ENCODE measurements at regions not wholly inside any gene's neighbourhood (a gene's known extent, or its start where the extent isn't known, plus 50 kb on each side); places are given as distances from the start of the nearest gene placed in this dataset.

DNA sequence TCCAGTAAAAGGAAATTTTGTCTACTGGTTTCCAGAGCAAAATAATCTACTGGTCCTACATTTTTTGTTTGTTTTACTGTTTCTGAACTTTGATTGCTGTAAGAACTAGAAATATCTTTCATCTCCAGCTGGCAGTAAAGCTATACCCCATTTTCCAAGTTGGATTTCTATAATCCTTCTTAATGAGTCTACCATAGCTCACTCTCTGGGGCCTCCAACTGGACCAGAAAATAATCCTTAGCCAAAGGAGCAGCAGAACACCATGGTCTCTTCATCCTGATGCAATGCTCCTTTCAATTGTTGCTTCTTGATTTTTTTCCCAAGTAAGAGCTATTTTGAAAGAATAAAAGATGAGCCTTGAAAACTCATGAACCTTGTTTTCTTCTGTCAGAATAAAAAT, 110.0 kb upstream of the COL11A1 start:
- Histone ChIP-seq H2AFZ (no peak overlapping the region), H4K20me1 (replicated peaks; ENCODE audit: insufficient read depth) (no peaks in the 10 kb centered on the region), H3K4me1 (ENCODE audit: insufficient read depth) (no peaks in the 10 kb centered on the region), H3K4me3 (no peak overlapping the region), H3K27ac (ENCODE audit: low read depth) (no peak overlapping the region), H3K4me2 (no peak overlapping the region), H3K27me3 (ENCODE audit: insufficient read depth) (no peaks in the 10 kb centered on the region), H3K9me2 (ENCODE audit: insufficient read depth) (no peaks in the 10 kb centered on the region), H3K79me2 (replicated peaks; ENCODE audit: insufficient read depth) (no peaks in the 10 kb centered on the region), H3F3A (replicated peaks; ENCODE audit: low read depth) (no peaks in the 10 kb centered on the region), H3K36me3 (ENCODE audit: insufficient read depth) (no peaks in the 10 kb centered on the region)
- Mint-ChIP-seq H3K36me3 (ENCODE audit: low read depth) (no peaks in the 10 kb centered on the region), H3K4me1 (no peaks in the 10 kb centered on the region; the same call in 2 of the 3 replicates), H3K27ac (no peak overlapping the region), H3K27me3 (ENCODE audit: insufficient read depth, low read depth, poor library complexity) (no peaks in the 10 kb centered on the region), H3K4me3 (no peak overlapping the region), H3K9me3 (no peaks in the 10 kb centered on the region)
- TF ChIP-seq CREB1 (CRISPR knock-in tag; IDR thresholded peaks at IDR 0.05; ENCODE audit: low read depth) (no peak), JUNB (IDR thresholded peaks at IDR 0.05; ENCODE audit: unreplicated experiment) (no peak), ZNF114 (CRISPR knock-in tag; IDR thresholded peaks at IDR 0.05) (no peak), EZH2phosphoT487 (IDR thresholded peaks at IDR 0.05; ENCODE audit: unreplicated experiment) (no peak), ZNF462 (CRISPR knock-in tag; IDR thresholded peaks at IDR 0.05) (no peak), POLR2AphosphoS5 (IDR thresholded peaks at IDR 0.05; ENCODE audit: low read depth) (no peak), ETS1 (IDR thresholded peaks at IDR 0.05) (no peak), NANOG (IDR thresholded peaks at IDR 0.05; ENCODE audit: borderline replicate concordance) (no peak), EZH2 (IDR thresholded peaks at IDR 0.05; ENCODE audit: low read depth, unreplicated experiment) (no peak), STAT1 (IDR thresholded peaks at IDR 0.05; ENCODE audit: unreplicated experiment) (no peak), ZNF331 (CRISPR knock-in tag; IDR thresholded peaks at IDR 0.05; ENCODE audit: low read depth) (no peak)
- TF ChIP-seq, protein P1, sequence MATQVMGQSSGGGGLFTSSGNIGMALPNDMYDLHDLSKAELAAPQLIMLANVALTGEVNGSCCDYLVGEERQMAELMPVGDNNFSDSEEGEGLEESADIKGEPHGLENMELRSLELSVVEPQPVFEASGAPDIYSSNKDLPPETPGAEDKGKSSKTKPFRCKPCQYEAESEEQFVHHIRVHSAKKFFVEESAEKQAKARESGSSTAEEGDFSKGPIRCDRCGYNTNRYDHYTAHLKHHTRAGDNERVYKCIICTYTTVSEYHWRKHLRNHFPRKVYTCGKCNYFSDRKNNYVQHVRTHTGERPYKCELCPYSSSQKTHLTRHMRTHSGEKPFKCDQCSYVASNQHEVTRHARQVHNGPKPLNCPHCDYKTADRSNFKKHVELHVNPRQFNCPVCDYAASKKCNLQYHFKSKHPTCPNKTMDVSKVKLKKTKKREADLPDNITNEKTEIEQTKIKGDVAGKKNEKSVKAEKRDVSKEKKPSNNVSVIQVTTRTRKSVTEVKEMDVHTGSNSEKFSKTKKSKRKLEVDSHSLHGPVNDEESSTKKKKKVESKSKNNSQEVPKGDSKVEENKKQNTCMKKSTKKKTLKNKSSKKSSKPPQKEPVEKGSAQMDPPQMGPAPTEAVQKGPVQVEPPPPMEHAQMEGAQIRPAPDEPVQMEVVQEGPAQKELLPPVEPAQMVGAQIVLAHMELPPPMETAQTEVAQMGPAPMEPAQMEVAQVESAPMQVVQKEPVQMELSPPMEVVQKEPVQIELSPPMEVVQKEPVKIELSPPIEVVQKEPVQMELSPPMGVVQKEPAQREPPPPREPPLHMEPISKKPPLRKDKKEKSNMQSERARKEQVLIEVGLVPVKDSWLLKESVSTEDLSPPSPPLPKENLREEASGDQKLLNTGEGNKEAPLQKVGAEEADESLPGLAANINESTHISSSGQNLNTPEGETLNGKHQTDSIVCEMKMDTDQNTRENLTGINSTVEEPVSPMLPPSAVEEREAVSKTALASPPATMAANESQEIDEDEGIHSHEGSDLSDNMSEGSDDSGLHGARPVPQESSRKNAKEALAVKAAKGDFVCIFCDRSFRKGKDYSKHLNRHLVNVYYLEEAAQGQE (IDR thresholded peaks at IDR 0.05; ENCODE audit: unreplicated experiment), result no peak
- TF ChIP-seq, protein P2, sequence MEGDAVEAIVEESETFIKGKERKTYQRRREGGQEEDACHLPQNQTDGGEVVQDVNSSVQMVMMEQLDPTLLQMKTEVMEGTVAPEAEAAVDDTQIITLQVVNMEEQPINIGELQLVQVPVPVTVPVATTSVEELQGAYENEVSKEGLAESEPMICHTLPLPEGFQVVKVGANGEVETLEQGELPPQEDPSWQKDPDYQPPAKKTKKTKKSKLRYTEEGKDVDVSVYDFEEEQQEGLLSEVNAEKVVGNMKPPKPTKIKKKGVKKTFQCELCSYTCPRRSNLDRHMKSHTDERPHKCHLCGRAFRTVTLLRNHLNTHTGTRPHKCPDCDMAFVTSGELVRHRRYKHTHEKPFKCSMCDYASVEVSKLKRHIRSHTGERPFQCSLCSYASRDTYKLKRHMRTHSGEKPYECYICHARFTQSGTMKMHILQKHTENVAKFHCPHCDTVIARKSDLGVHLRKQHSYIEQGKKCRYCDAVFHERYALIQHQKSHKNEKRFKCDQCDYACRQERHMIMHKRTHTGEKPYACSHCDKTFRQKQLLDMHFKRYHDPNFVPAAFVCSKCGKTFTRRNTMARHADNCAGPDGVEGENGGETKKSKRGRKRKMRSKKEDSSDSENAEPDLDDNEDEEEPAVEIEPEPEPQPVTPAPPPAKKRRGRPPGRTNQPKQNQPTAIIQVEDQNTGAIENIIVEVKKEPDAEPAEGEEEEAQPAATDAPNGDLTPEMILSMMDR (conservative IDR thresholded peaks at IDR 0.05; ENCODE audit: low read depth in 2 of 2), result no peak
- DNase-seq (ENCODE audit: low spot score) (no peak), ATAC-seq (no peak)
